IMR-90 (cell line): ENCODE measurements at regions not wholly inside any gene's neighbourhood (a gene's known extent, or its start where the extent isn't known, plus 50 kb on each side); places are given as distances from the start of the nearest gene placed in this dataset.

Source experiments
- ATAC-seq: fragments of 200-7000 bp; cut with Tn5 transposase; 2 replicates; pipeline ENCODE4 v1.9.1; 2020; ENCODE audit warnings: low read depth, mild to moderate bottlenecking, moderate library complexity
- BruUV-seq: library from RNA; stranded (reverse); fragments of 400-500 nt; replicated peaks from 2 replicates; lab custom pipeline; 2021; lab: Mats Ljungman, UMichigan
- CTCF ChIA-PET: fragments of 300-600 bp; formaldehyde crosslinking; extraction: SDS; loops from one replicate; lab custom pipeline; 2021; ENCODE audit warnings: antibody characterized with exemption; lab: Yijun Ruan, JAX
- POLR2A ChIA-PET: fragments of 300-600 bp; sonication (Branson Sonifier 250); formaldehyde crosslinking; loops from one replicate; lab custom pipeline; 2022; ENCODE audit warnings: antibody characterized with exemption; ENCODE audit not compliant: unreplicated experiment; lab: Charles Lee
- DNase-seq: peaks from one replicate; pipeline ENCODE4 v3.0.0; 2013
- H2AFZ ChIP-seq: replicated peaks from 2 replicates; pipeline ENCODE3; 2013; ENCODE audit warnings: low read length, mild to moderate bottlenecking; ENCODE audit not compliant: poor library complexity
- H2AK5ac ChIP-seq: 2 replicates; pipeline ENCODE4 v1.6.1; 2013; ENCODE audit warnings: low read depth, low read length, inconsistent platforms
- H2AK9ac ChIP-seq: replicated peaks from 2 replicates; pipeline ENCODE3; 2013; ENCODE audit warnings: mild to moderate bottlenecking, low read depth, low read length, moderate library complexity; ENCODE audit not compliant: poor library complexity
- H2BK120ac ChIP-seq: 2 replicates; pipeline ENCODE4 v1.6.1; 2013; ENCODE audit warnings: low read depth, low read length, inconsistent platforms
- H2BK15ac ChIP-seq: 3 replicates; pipeline ENCODE4 v1.6.1; 2013; ENCODE audit warnings: low read depth, low read length, inconsistent platforms
- H2BK20ac ChIP-seq: 2 replicates; pipeline ENCODE4 v1.6.1; 2013; ENCODE audit warnings: low read depth, mild to moderate bottlenecking, inconsistent platforms, low read length, moderate library complexity
- H2BK5ac ChIP-seq: 2 replicates; pipeline ENCODE4 v1.6.1; 2013; ENCODE audit warnings: mild to moderate bottlenecking, low read depth, low read length, inconsistent platforms; ENCODE audit not compliant: poor library complexity, severe bottlenecking
- H3K14ac ChIP-seq: replicated peaks from 2 replicates; pipeline ENCODE4 v1.6.1; 2013; ENCODE audit warnings: low read depth, low read length, inconsistent platforms
- H3K18ac ChIP-seq: 2 replicates; pipeline ENCODE4 v1.6.1; 2013; ENCODE audit warnings: low read depth, low read length, control low read depth
- H3K23ac ChIP-seq: 2 replicates; pipeline ENCODE4 v1.6.1; 2013; ENCODE audit warnings: low read depth, low read length, inconsistent platforms
- H3K27ac ChIP-seq: 2 replicates; pipeline ENCODE4 v1.5.1; 2013; ENCODE audit warnings: mild to moderate bottlenecking, control low read depth, low read length; ENCODE audit not compliant: insufficient read depth
- H3K27me3 ChIP-seq: 2 replicates; pipeline ENCODE4 v1.6.1; 2013; ENCODE audit warnings: low read length; ENCODE audit not compliant: control insufficient read depth, insufficient read depth
- H3K36me3 ChIP-seq: 2 replicates; pipeline ENCODE4 v1.6.1; 2013; ENCODE audit warnings: low read length, mixed read lengths; ENCODE audit not compliant: control insufficient read depth, insufficient read depth
- H3K4ac ChIP-seq: 2 replicates; pipeline ENCODE4 v1.6.1; 2013; ENCODE audit warnings: low read depth, low read length, inconsistent platforms
- H3K4me1 ChIP-seq: 2 replicates; pipeline ENCODE4 v1.6.1; 2013; ENCODE audit warnings: low read length, mixed read lengths; ENCODE audit not compliant: control insufficient read depth, insufficient read depth
- H3K4me2 ChIP-seq: 2 replicates; pipeline ENCODE4 v1.6.1; 2013; ENCODE audit warnings: low read depth, mild to moderate bottlenecking, control low read depth, low read length, moderate library complexity
- H3K4me3 ChIP-seq: 2 replicates; pipeline ENCODE4 v1.5.1; 2013; ENCODE audit warnings: low read depth, mild to moderate bottlenecking, control low read depth, low read length, moderate library complexity; ENCODE audit not compliant: insufficient read depth
- H3K56ac ChIP-seq: 2 replicates; pipeline ENCODE4 v1.6.1; 2013; ENCODE audit warnings: low read length, inconsistent platforms; ENCODE audit not compliant: insufficient read depth; ENCODE audit errors: extremely low read depth
- H3K79me1 ChIP-seq, 2 experiments: 2 replicates each; pipeline ENCODE4 v1.6.1; 2013; ENCODE audit warnings: low read length in 2 of 2, inconsistent platforms in 1 of 2, low read depth in 1 of 2
- H3K9ac ChIP-seq: 2 replicates; pipeline ENCODE4 v1.6.1; 2013; ENCODE audit warnings: low read depth, low read length, control low read depth
- H3K9me1 ChIP-seq: 2 replicates; pipeline ENCODE4 v1.6.1; 2013; ENCODE audit warnings: low read length, inconsistent platforms; ENCODE audit not compliant: insufficient read depth
- H3K9me3 ChIP-seq: 2 replicates; pipeline ENCODE4 v1.6.1; 2013; ENCODE audit warnings: low read length; ENCODE audit not compliant: control insufficient read depth, insufficient read depth
- H4K20me1 ChIP-seq: 2 replicates; pipeline ENCODE4 v1.6.1; 2013; ENCODE audit warnings: low read length, inconsistent platforms; ENCODE audit not compliant: insufficient read depth
- H4K5ac ChIP-seq: 2 replicates; pipeline ENCODE4 v1.6.1; 2013; ENCODE audit warnings: mild to moderate bottlenecking, low read depth, low read length, control low read depth
- H4K8ac ChIP-seq, 2 experiments: 2 replicates each; pipeline ENCODE4 v1.6.1; 2013; ENCODE audit warnings: low read depth in 2 of 2, low read length in 2 of 2, control low read depth in 1 of 2, inconsistent platforms in 1 of 2
- H4K91ac ChIP-seq: 2 replicates; pipeline ENCODE4 v1.6.1; 2013; ENCODE audit warnings: low read depth, low read length, inconsistent platforms; ENCODE audit not compliant: insufficient read depth
- MAFK ChIP-seq: IDR thresholded peaks from 2 replicates; pipeline ENCODE4 v1.6.1; 2012; ENCODE audit warnings: low read depth, low read length, improper control_type of control experiment
- NFE2L2 ChIP-seq: fragments of 150-350 bp; IDR thresholded peaks from 2 replicates; pipeline ENCODE4 v1.6.1; 2016; ENCODE audit warnings: low read depth, mild to moderate bottlenecking, low read length
- SMC3 ChIP-seq: fragments of 150-350 bp; IDR thresholded peaks from 2 replicates; pipeline ENCODE4 v1.6.1; 2016; ENCODE audit warnings: low read depth, mild to moderate bottlenecking, antibody characterized with exemption, low read length, moderate library complexity
- WGBS, 2 experiments: methylation state at CpG; one replicate each; pipeline versions ENCODE4 v1.1.5 to v1.1.7; 2013; ENCODE audit warnings: missing lambda C conversion rate in 2 of 2; ENCODE audit not compliant: insufficient read length in 1 of 2; ENCODE audit errors: extremely low coverage in 2 of 2; 5-methylcytosine and 5-hydroxymethylcytosine counted together
- dilution Hi-C: fragments of 300-500 bp; cut with HindIII; formaldehyde crosslinking; loops from one replicate; pipeline ENCODE4 v1.14.3; 2018; ENCODE audit warnings: low sequenced_read_pairs; ENCODE audit not compliant: unreplicated experiment
- in situ Hi-C: fragments of 300-500 bp; cut with MboI; formaldehyde crosslinking; loops from 3 replicates; pipeline ENCODE4 v1.14.3; 2019; ENCODE audit warnings: low sequenced_read_pairs, inconsistent platforms, mixed read lengths
- intact Hi-C: fragments of 100-400 bp; cut with micrococcal nuclease; formaldehyde crosslinking; loops from 2 replicates; pipeline ENCODE4 v1.10.0; 2022

- WGBS, 2 experiments: no CpG with 5 or more reads among the region's 2 CpGs
- no peak for DNase-seq
- dilution Hi-C loops: no loop called here
These were observed 632.1 kb downstream of the SLC16A7 start for GRCh38 chr12:60227916-60228315.

More at GRCh38 chr12:60227916-60228315, 632.1 kb downstream of the SLC16A7 start:
- in situ Hi-C loops (no loop called here), intact Hi-C loops (no loop called here)
- Histone ChIP-seq H2BK15ac (no peak overlapping the region), H3K14ac (no peak overlapping the region), H4K91ac (no peak overlapping the region), H3K27ac (no peak overlapping the region), H3K36me3 (no peaks in the 10 kb centered on the region), H3K4me3 (no peak overlapping the region), H2BK5ac (no peak overlapping the region), H4K5ac (no peak overlapping the region), H2AK5ac (no peak overlapping the region), H2BK120ac (no peak overlapping the region), H3K23ac (no peak overlapping the region), H3K18ac (no peak overlapping the region), H2BK20ac (no peak overlapping the region), H4K20me1 (no peaks in the 10 kb centered on the region), H4K8ac (no peak overlapping the region), H3K4me2 (no peak overlapping the region), H3K4ac (no peak overlapping the region), H3K9me3 (no peaks in the 10 kb centered on the region), H3K4me1 (no peaks in the 10 kb centered on the region), H2AFZ (no peak overlapping the region), H2AK9ac (no peak overlapping the region), H3K9me1 (no peaks in the 10 kb centered on the region), H3K56ac (no peak overlapping the region), H3K27me3 (no peaks in the 10 kb centered on the region), H3K9ac (no peak overlapping the region), H3K79me1 (no peaks in the 10 kb centered on the region)
- ChIA-PET POLR2A (no interaction called here), CTCF (no interaction called here)
- TF ChIP-seq MAFK (no peak), NFE2L2 (no peak), SMC3 (no peak)
- ATAC-seq: no peak
- no TSS peak for BruUV-seq
